HG02970 (cell line): ENCODE measurements at regions not wholly inside any gene's neighbourhood (a gene's known extent, or its start where the extent isn't known, plus 50 kb on each side); places are given as distances from the start of the nearest gene placed in this dataset.

Source experiments
- ATAC-seq: cut with Tn5 transposase; IDR thresholded peaks from one replicate; pipeline ENCODE4 v1.9.1; 2021; ENCODE audit warnings: mild to moderate bottlenecking, moderate library complexity, moderate number of reproducible peaks; ENCODE audit not compliant: unreplicated experiment, low FRiP score

- no peak for ATAC-seq
Observed at GRCh38 chr17:77647531-77647930, 311.0 kb upstream of the TNRC6C start.

DNA sequence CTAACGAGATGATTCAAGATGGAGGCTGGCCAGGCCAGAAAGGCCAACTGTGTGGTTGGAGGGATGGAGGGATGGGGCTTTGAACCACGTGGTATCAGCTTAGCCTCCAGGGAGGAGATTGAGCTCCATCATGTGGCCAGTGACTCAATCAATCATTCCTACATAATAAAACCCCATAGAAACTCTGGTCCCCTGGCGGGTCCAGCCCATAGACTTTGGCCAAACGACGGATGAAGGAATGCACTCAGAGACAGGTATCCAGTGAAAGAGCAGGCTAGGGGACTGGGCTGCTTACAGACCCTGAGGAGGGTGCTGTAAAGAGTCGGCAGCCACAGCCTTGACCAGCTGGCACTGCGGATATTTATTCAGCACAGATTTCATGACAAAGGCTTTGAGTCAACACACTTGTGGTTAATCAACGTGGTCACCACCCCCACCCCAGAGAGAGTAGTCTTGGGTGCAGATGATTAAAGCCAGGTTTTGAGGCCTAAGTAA, 308.7 kb upstream of the TNRC6C start:
- ATAC-seq = no peak

DNA sequence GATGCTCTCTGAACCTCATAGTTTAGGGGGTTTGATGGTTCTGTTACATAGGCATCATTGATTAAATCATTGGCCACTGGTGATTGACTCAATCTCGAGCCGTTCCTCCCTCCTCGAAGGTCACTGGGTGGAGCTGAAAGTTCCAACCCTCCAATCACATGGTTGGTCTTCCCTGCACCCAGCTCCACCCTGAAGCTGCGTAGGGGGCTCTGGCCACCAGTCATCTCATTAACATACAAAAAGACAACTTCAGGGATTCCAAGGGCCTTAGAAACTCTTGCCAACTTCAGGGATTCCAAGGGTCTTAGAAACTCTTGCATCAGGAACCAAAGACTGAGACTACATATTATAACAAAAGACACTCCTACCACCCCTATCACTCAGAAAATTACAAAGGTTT, 306.5 kb upstream of the TNRC6C start:
- no peak for ATAC-seq

DNA sequence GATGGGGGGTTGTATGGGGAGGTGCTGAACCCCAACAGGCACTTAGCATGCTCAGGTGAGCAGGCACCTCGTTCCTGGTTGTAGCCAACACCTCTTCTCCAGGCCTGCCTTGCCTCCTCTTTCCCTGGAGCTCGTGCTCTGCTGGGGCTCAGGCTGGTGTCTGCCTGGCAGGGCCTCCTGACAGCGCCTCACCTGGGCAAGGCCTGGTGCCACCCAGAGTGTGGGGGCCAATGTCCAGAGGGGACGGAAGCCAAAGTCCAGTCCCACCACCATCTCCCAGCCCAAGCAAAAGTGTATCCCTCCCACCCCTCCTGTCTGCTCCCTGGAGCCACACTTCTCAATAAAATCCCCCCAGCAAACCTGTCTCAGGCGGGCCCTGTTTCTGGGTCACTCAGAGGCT, 304.2 kb upstream of the TNRC6C start:
- ATAC-seq = no peak

DNA sequence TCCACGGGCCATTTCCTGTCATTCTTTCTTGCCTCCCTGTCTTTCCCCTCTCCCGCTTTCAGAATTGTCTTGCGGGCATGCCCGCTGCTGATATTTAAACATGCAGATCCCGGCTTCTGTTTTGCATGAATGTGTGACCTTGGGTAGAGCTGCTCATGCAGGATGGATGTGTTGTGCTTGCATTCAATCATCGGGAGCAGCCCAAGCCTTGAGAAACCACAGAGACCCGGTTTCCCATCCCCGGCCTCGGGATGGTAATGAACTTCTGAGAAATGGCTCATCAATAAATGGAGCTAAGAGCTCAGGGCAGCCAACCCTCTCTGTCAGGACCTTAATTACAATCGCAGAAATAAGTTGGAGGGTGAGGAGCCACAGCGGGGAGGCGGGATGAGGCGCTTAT, 303.7 kb upstream of the TNRC6C start:
- no peak for ATAC-seq

DNA sequence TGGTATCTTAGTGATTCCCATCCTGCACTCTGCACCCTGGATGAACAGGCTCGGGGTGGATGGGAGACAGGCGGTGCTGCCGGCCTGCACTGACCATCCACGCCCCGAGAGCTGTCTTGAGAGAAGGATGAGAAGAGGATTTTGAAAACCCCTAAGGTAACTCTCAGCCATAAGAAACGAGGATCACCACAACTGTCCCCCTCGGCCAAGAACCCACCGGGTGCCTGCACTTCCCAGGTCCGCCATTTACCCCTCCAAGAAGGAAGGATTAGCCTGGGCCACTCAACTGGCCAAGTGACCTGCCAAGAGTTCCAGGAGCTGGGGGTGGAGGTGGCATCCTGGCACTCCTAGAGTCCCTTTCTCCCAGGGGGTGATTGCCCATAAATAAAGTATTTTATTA, 302.4 kb upstream of the TNRC6C start:
- no peak for ATAC-seq

- no peak for ATAC-seq
Observed at GRCh38 chr17:77657839-77658238, 300.7 kb upstream of the TNRC6C start.

DNA sequence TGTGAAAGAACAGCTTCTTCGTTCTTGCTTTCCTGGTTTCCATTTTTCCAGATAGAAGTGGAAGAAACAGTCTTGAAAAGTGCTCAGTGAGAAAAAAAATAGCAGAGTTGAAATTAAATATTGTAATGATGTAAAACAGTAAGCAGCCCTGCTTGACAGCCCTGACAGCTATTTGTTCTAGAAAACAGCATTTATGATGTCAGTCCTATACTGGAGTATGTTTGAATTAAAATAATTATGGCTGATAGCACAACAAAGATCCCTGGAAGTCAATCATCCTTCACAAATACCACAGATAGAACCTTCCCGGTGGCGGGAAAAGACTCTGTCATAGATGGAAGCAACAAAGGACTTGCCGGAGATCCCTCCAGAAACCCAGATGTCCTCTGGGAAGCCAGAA, 298.0 kb upstream of the TNRC6C start:
- ATAC-seq = no peak

DNA sequence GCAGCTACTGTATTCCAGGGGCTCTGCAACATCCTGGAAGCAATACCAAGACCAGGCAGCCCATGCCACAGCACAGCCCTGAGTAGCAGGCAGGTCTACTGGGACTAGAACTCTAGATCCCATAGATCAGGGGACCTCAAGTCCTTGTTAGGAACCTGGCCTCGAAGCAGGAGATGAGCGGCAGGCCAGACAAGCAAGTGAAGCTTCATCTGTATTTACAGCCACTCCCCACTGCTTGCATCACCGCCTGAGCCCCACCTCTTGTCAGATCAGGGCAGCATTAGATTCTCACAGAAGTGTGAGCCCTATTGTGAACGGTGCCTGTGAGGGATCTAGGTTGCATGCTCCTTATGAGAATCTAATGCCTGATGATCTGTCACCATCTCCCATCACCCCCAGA, 295.7 kb upstream of the TNRC6C start:
- ATAC-seq = no peak

DNA sequence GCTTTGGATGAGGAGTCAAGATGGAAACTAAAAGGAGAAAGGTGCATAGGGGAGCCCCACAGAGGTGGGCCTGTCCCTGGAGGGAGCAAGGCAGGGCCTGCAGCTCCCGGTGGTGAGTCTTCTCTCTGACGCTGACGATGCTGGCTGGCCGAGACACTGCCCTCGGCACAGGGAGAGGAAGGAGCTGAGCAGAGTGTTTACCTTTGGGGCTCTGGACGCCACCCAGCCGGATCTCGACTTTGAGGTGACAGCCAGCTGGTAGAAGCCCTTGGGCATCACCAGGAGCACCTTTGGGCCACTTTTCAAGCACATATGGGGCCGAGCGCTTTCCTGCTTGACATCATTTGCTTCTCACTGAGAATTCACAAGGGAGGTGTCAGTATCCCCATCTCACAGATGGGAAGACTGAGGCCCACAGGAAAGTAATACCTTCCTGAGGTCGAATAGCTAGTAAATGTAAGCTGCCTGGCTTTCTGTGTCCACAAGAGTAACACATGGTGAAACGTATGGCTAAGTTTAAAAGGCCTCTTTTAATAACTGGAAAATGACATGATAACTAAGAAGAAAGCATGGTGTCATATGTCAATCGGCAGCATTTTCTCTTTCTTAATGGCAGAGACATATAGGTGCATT, 294.3 kb upstream of the TNRC6C start:
- ATAC-seq = no peak

GRCh38 chr17:77665833-77666232, 292.7 kb upstream of the TNRC6C start:
- ATAC-seq = no peak

DNA sequence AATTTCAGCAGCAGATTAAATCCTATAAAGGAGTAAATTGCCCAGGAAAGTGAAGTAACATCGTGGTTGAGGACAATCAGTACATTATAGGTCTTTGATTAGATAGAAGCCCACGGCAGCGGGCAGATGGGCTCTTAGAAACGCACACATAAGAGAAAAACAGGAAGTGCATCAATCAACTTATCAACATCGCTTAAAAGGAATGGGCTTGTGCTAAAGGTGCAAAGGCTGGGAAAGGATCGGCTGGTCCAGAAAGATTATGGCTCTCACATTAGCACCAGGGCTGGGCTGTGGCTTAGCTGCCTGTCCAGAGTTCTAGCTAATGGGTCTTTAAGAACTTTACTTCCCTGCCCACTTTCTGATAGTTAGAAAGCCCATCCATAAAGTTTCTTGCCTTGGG, 292.0 kb upstream of the TNRC6C start:
- no peak for ATAC-seq

GRCh38 chr17:77666881-77667395, 291.6 kb upstream of the TNRC6C start:
- no peak for ATAC-seq

- ATAC-seq = no peak
Observed at GRCh38 chr17:77667478-77667877, 291.0 kb upstream of the TNRC6C start.

GRCh38 chr17:77668518-77668917, 290.0 kb upstream of the TNRC6C start:
- ATAC-seq = no peak

DNA sequence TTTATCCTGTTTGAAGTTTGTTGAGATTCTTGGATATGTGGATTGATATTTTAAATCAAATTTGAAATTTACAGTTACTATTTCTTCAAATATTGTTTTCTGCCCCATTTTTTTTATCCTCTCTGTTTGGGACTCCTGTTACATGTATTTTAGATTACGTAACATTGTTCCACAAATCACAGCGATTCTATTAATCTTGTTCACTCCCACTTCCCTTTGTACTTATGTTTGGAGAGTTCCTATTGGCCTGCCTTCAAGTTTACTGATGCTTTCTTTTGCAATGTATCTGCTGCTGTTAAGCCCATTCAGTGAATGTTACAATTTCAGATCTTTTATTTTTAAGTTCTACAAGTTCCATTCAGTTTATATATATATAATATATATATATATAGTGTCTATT, 288.3 kb upstream of the TNRC6C start:
- ATAC-seq = no peak

- no peak for ATAC-seq
Observed at GRCh38 chr17:77674358-77674757, 284.1 kb upstream of the TNRC6C start.

- ATAC-seq = no peak
Observed at GRCh38 chr17:77675411-77675810, 283.1 kb upstream of the TNRC6C start.

DNA sequence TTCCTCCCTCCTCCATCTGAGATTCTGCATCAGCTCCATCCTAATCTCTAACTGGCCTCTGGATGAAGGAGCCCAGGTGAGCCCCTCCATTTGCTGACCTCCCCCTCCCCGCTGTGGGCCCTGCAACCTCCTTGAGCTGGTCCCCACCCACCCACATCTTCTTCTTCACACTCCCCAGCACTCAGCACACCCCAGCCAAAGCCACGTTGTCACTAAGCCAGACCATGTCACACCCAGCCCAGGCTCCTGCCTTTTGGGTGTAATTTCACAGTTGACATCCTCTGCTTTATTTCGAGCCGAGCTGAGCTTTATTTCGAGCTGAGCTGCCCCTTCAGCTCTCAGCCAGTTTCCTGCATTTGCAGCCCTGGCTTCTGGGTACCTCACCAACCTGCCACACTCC, 282.7 kb upstream of the TNRC6C start:
- ATAC-seq = no peak

DNA sequence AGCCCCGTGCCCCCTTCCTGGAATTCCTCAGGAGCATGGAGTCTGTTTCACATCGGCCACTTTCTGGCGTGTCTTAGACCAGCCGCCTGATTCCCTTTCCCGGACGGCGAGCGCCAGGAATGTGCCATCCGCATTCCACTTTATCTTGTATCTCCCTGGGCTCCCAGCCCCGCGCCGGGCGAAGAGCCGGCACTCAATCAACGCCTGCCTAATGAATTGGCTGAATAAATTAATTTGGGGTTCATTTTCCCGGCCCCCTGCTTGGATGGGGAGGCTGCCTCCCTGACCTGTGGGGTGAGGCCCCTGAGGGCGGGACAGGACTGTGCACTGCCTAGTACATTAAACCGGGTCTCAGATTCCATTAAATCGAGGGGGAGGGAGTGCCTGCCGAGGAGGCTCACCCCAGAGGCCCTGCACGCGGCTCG, 282.3 kb upstream of the TNRC6C start:
- ATAC-seq = no peak

DNA sequence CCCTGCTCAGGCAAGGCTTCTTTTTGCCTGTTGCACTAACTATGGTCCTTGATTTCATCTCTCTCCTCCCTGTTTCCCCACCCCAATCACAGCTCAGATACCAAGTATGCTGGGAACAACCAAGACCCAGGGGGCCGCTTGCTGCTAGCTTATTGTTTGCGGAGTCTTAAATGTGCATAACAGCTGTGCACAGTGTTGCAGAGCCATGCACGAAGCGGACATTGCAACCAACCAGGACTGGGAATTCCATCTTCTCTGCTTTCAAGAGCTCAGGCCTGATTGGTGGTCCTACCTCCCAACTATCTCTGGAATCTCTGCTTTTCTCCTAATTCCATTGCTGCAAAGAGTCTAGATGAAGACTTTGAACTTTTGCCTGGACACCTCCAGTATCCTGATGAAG, 281.3 kb upstream of the TNRC6C start:
- no peak for ATAC-seq

- ATAC-seq = no peak
Observed at GRCh38 chr17:77677630-77678029, 280.9 kb upstream of the TNRC6C start.

GRCh38 chr17:77679589-77679988, 278.9 kb upstream of the TNRC6C start:
- ATAC-seq = no peak
